Naive thymus-derived CD4-positive, alpha-beta T cell (primary cell): ENCODE measurements at regions not wholly inside any gene's neighbourhood (a gene's known extent, or its start where the extent isn't known, plus 50 kb on each side); places are given as distances from the start of the nearest gene placed in this dataset.
A peak's percentile ranks its signal among the peaks of the same experiment; 100 is the strongest.

Experiments
- ATAC-seq: fragments of 150-1000 bp; cut with Tn5 transposase; 2 replicates; pipeline ENCODE4 v1.10.0; 2021; ENCODE audit warnings: mild to moderate bottlenecking, moderate library complexity
- CTCF ChIA-PET: fragments of 350-600 bp; sonication (Branson Sonifier 250); formaldehyde crosslinking; loops from one replicate; lab custom pipeline; 2021; ENCODE audit warnings: antibody characterized with exemption; lab: Charles Lee
- POLR2A ChIA-PET: fragments of 350-600 bp; sonication (Branson Sonifier 250); formaldehyde crosslinking; loops from one replicate; lab custom pipeline; 2021; ENCODE audit warnings: antibody characterized with exemption, inconsistent platforms; lab: Charles Lee
- DNase-seq, 9 donors: peaks; one replicate each; pipeline versions ENCODE4 v3.0.0 to v3.0.0-alpha.2; 2020 to 2022; ENCODE audit warnings: mixed read lengths in 1 of 9
- H3K27ac ChIP-seq: one replicate; pipeline ENCODE4 v1.7.0; 2013; ENCODE audit warnings: mild to moderate bottlenecking, low read depth, low read length, moderate library complexity
- H3K27me3 ChIP-seq, 2 donors: one replicate each; pipeline ENCODE4 v1.7.0; 2013; ENCODE audit warnings: low read length in 2 of 2, mild to moderate bottlenecking in 2 of 2, moderate library complexity in 2 of 2; ENCODE audit not compliant: control insufficient read depth in 2 of 2, insufficient read depth in 2 of 2
- H3K36me3 ChIP-seq, 3 experiments: 1 replicate in 2 of 3; 2 replicates in 1 of 3; pipeline ENCODE4 v1.7.0; 2013; ENCODE audit warnings: low read length in 3 of 3, mild to moderate bottlenecking in 3 of 3, moderate library complexity in 1 of 3; ENCODE audit not compliant: insufficient read depth in 3 of 3, control insufficient read depth in 2 of 3
- H3K4me1 ChIP-seq, 2 donors: one replicate each; pipeline ENCODE4 v1.7.0; 2013; ENCODE audit warnings: low read length in 2 of 2, mild to moderate bottlenecking in 2 of 2, moderate library complexity in 1 of 2; ENCODE audit not compliant: control insufficient read depth in 2 of 2, insufficient read depth in 2 of 2
- H3K4me3 ChIP-seq: 2 replicates; pipeline ENCODE4 v1.7.0; 2013; ENCODE audit warnings: mild to moderate bottlenecking, low read length
- H3K9me3 ChIP-seq, 3 experiments: 1 replicate in 2 of 3; 2 replicates in 1 of 3; pipeline ENCODE4 v1.7.0; 2013; ENCODE audit warnings: low read length in 3 of 3; ENCODE audit not compliant: control insufficient read depth in 2 of 3
- H3K27ac Mint-ChIP-seq, 9 donors: one replicate each; pipeline ENCODE4 v1.8.0; 2020 to 2022; ENCODE audit warnings: mixed read lengths in 9 of 9, mild to moderate bottlenecking in 8 of 9, moderate library complexity in 5 of 9, inconsistent platforms in 2 of 9
- H3K27me3 Mint-ChIP-seq, 5 donors: one replicate each; pipeline ENCODE4 v1.8.0; 2021 to 2022; ENCODE audit warnings: mixed read lengths in 5 of 5, mild to moderate bottlenecking in 1 of 5
- H3K36me3 Mint-ChIP-seq, 5 donors: one replicate each; pipeline ENCODE4 v1.8.0; 2020 to 2022; ENCODE audit warnings: mixed read lengths in 5 of 5, mild to moderate bottlenecking in 3 of 5, inconsistent platforms in 1 of 5
- H3K4me1 Mint-ChIP-seq, 7 donors: one replicate each; pipeline ENCODE4 v1.8.0; 2020 to 2022; ENCODE audit warnings: mixed read lengths in 7 of 7, mild to moderate bottlenecking in 3 of 7, inconsistent platforms in 1 of 7
- H3K4me3 Mint-ChIP-seq, 10 donors: one replicate each; pipeline ENCODE4 v1.8.0; 2020 to 2022; ENCODE audit warnings: mild to moderate bottlenecking in 10 of 10, mixed read lengths in 10 of 10, moderate library complexity in 6 of 10, inconsistent platforms in 2 of 10
- H3K9me3 Mint-ChIP-seq, 11 donors: one replicate each; pipeline ENCODE4 v1.8.0; 2020 to 2022; ENCODE audit warnings: mixed read lengths in 11 of 11, mild to moderate bottlenecking in 4 of 11, inconsistent platforms in 1 of 11, moderate library complexity in 1 of 11
- intact Hi-C, 2 donors: fragments of 100-400 bp; cut with micrococcal nuclease; formaldehyde crosslinking; loops; one replicate each; pipeline ENCODE4 v1.15.1; 2023

DNA sequence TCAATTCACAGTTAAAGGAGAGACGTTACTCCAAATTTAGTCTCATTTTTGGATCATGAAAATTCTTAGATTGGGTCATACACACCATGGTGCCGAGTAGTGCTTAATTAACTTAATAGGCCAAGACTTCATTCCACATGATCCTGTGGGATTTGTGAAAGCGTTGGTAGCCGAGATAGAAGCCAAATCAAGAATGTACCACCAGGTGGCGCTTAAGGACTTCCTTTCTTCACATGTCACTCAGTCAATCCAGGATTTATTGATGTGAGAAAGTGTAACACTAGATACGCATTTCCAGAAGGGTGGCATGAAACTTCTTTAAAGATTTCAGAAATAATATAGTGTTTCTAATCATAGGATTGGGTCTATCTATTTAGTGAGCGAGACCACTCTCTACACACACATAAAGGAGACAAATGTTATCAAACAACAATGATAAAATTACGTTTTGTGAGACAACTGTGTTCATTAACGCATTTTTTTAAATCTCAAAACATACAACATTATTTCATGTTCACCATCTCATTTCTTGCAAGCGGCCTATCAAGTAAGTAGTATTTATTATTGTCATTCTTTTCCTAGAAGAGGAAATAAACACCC lies 436.1 kb downstream of the CHL1 start:
- H3K27ac Mint-ChIP-seq: no peak overlapping the region
- H3K4me1 Mint-ChIP-seq: peaks cover 0 to 2% (median 0%) of the 10 kb centered on the region in 7 donors
- ATAC-seq (no peak), DNase-seq (peak in 4 of 9 donors; percentile 2 to 11 (median 7))
- H3K9me3 Mint-ChIP-seq: no peaks in the 10 kb centered on the region
- no peaks in the 10 kb centered on the region for H3K9me3 ChIP-seq
- no peak overlapping the region for H3K27ac ChIP-seq
- H3K36me3 ChIP-seq: no peaks in the 10 kb centered on the region
- H3K4me1 ChIP-seq: no peaks in the 10 kb centered on the region
- no peak overlapping the region for H3K4me3 Mint-ChIP-seq
- H3K27me3 ChIP-seq: no peaks in the 10 kb centered on the region
- H3K36me3 Mint-ChIP-seq: no peaks in the 10 kb centered on the region
- intact Hi-C loops: no loop called here
- no peak overlapping the region for H3K4me3 ChIP-seq
- ChIA-PET POLR2A (no interaction called here), CTCF (no interaction called here)
- H3K27me3 Mint-ChIP-seq: no peaks in the 10 kb centered on the region

DNA sequence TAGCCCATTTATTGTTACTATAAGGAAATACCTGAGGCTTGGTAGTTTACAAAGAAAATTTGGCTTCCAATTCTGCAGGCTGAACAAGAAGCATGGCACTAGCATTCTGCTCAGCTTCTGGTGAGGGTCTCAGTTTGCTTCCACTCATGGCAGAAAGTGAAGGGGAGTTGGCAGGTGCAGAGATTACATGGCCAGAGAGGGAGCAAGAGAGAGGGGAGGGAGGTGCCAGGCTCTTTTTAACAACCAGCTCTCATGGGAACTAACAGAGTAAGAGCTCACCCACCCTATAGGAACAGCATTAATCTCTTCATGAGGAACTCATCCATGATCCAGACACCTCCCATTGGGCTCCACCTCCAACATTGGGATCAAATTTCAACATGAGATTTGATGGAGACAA lies 437.9 kb downstream of the CHL1 start:
- Mint-ChIP-seq H3K4me3 (no peak overlapping the region), H3K27me3 (no peaks in the 10 kb centered on the region), H3K27ac (no peak overlapping the region), H3K4me1 (no peaks in the 10 kb centered on the region), H3K9me3 (no peaks in the 10 kb centered on the region), H3K36me3 (no peaks in the 10 kb centered on the region)
- intact Hi-C loops: no loop called here
- Histone ChIP-seq H3K9me3 (no peaks in the 10 kb centered on the region), H3K4me3 (no peak overlapping the region), H3K36me3 (no peaks in the 10 kb centered on the region), H3K27ac (no peak overlapping the region), H3K27me3 (no peaks in the 10 kb centered on the region), H3K4me1 (no peaks in the 10 kb centered on the region)
- DNase-seq (no peak), ATAC-seq (no peak)
- POLR2A ChIA-PET: no interaction called here
- CTCF ChIA-PET: no interaction called here

DNA sequence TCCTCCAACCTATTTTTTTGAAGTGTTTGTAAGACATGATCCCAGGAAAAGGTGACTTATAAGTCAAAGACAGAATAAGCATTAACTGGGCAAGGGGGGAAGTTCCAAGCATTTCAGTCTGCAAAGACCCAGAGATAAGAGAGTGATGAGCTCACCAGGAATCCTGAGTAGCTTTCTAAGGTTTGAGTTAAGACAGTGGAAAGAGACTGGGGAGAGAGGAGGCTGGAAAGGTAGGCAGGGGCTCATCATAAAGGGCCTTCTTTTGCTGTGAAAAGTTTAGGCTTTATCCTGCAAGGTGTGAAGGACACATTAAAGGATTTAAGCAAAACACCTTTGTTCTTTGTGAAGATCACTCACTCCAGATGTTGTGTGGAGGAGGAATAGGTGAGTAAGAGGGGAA lies 438.8 kb downstream of the CHL1 start:
- Histone ChIP-seq H3K27ac (no peak overlapping the region), H3K36me3 (no peaks in the 10 kb centered on the region), H3K9me3 (no peaks in the 10 kb centered on the region), H3K4me3 (no peak overlapping the region), H3K27me3 (no peaks in the 10 kb centered on the region), H3K4me1 (no peaks in the 10 kb centered on the region)
- DNase-seq (no peak), ATAC-seq (no peak)
- Mint-ChIP-seq H3K9me3 (no peaks in the 10 kb centered on the region), H3K4me1 (no peaks in the 10 kb centered on the region), H3K27me3 (no peaks in the 10 kb centered on the region), H3K36me3 (no peaks in the 10 kb centered on the region), H3K4me3 (no peak overlapping the region), H3K27ac (no peak overlapping the region)
- intact Hi-C loops: no loop called here
- CTCF ChIA-PET: no interaction called here
- POLR2A ChIA-PET: no interaction called here

DNA sequence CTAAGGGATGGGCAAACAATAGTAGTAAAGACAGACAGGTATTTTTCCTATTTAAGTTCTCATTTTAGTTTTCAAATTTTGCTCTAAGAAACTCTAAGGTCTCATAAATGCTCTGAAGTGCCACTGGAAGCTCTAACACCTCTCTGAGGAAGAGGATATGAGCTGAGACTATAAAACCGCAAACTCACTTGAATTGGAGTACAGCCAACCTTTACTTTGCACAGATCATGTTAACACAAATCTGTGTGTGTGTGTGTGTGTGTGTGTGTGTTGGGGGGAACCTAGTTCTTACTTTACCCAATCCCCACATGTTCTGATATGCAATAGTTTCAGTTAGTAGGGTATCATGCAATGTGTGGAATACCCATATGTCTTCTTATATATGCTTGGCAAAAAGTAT lies 446.8 kb downstream of the CHL1 start:
- H3K27me3 Mint-ChIP-seq: no peaks in the 10 kb centered on the region
- ChIA-PET CTCF (no interaction called here), POLR2A (no interaction called here)
- DNase-seq (no peak), ATAC-seq (no peak)
- no peaks in the 10 kb centered on the region for H3K4me1 ChIP-seq
- no peak overlapping the region for H3K27ac ChIP-seq
- no peaks in the 10 kb centered on the region for H3K9me3 ChIP-seq
- no peaks in the 10 kb centered on the region for H3K27me3 ChIP-seq
- no peaks in the 10 kb centered on the region for H3K4me1 Mint-ChIP-seq
- no peaks in the 10 kb centered on the region for H3K36me3 Mint-ChIP-seq
- no peak overlapping the region for H3K27ac Mint-ChIP-seq
- intact Hi-C loops: no loop called here
- H3K4me3 ChIP-seq: no peak overlapping the region
- H3K4me3 Mint-ChIP-seq: no peak overlapping the region
- no peaks in the 10 kb centered on the region for H3K36me3 ChIP-seq
- peaks cover 0 to 5% (median 0%) of the 10 kb centered on the region in 11 donors for H3K9me3 Mint-ChIP-seq

DNA sequence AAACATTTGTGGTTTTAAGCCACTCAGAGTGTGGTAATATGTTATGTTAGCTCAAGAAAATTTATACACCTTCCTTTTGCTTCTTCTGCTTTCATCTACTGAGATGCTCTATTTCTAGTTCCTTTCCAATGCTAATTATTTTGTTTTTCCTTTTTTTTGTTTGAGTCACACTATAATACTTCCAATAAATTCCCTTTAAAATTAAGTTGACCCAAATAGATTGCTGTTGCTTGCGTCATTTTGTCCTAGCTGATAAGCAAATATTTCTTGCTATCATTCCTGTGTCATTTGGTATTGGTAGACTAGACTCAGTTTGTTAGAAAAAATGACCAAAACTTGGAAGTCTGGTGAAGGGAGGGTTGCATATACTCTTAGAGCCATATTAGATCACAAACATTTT lies 437.0 kb upstream of the CNTN6 start:
- ChIA-PET CTCF (no interaction called here), POLR2A (no interaction called here)
- no peaks in the 10 kb centered on the region for H3K9me3 ChIP-seq
- DNase-seq (no peak), ATAC-seq (no peak)
- H3K4me1 ChIP-seq: no peaks in the 10 kb centered on the region
- H3K9me3 Mint-ChIP-seq: peaks cover 0 to 7% (median 0%) of the 10 kb centered on the region in 11 donors
- no peaks in the 10 kb centered on the region for H3K27me3 ChIP-seq
- no peak overlapping the region for H3K27ac Mint-ChIP-seq
- no peak overlapping the region for H3K4me3 ChIP-seq
- no peak overlapping the region for H3K27ac ChIP-seq
- H3K4me3 Mint-ChIP-seq: no peak overlapping the region
- no peaks in the 10 kb centered on the region for H3K27me3 Mint-ChIP-seq
- H3K36me3 ChIP-seq: no peaks in the 10 kb centered on the region
- H3K4me1 Mint-ChIP-seq: no peaks in the 10 kb centered on the region
- intact Hi-C loops: no loop called here
- no peaks in the 10 kb centered on the region for H3K36me3 Mint-ChIP-seq

DNA sequence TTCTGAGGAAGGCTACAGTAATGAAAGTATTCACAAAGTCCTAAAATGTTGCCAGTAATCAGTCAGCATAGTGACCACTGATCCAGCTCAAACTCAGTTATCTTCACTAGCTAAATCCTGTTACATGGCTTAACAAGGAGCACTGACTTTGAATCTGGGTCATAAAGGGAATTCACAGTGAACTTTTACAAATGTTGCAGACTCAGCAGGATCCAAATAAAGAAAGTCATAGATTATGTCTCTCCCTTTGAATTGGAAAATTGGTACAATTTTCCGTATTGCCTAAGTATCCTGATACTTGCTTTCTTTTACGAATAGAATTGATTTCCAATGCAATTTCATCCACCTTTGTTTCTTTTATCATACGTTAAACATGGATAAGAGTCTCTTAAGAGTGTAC lies 431.5 kb upstream of the CNTN6 start:
- no peaks in the 10 kb centered on the region for H3K27me3 Mint-ChIP-seq
- DNase-seq: no peak
- no peaks in the 10 kb centered on the region for H3K4me1 ChIP-seq
- no peaks in the 10 kb centered on the region for H3K9me3 ChIP-seq
- no peaks in the 10 kb centered on the region for H3K4me1 Mint-ChIP-seq
- peaks cover 0 to 4% (median 0%) of the 10 kb centered on the region in 11 donors for H3K9me3 Mint-ChIP-seq
- ChIA-PET CTCF (no interaction called here), POLR2A (no interaction called here)
- no peaks in the 10 kb centered on the region for H3K36me3 ChIP-seq
- H3K4me3 ChIP-seq: no peak overlapping the region
- H3K36me3 Mint-ChIP-seq: no peaks in the 10 kb centered on the region
- no peak overlapping the region for H3K27ac ChIP-seq
- no peak overlapping the region for H3K4me3 Mint-ChIP-seq
- no peaks in the 10 kb centered on the region for H3K27me3 ChIP-seq
- no peak overlapping the region for H3K27ac Mint-ChIP-seq
- intact Hi-C loops: no loop called here
- no peak for ATAC-seq

DNA sequence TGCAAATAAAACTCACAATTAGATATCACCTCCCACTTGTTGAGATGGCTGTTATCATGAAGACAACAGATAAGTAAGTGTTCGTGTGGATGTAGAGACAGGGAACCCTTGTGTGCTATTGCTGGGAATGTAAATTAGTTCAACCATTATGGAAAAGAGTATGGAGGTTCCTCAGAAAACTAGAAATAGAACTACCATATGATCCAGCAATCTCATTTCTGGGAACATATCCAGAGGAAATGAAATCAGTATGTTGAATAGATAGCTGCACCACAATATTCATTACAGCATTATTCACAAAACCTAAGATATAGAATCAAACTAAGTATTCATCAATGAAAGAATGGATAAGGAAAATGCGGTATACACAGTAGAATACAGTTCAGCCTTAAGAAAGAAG lies 418.7 kb upstream of the CNTN6 start:
- CTCF ChIA-PET: no interaction called here
- Mint-ChIP-seq H3K4me3 (no peak overlapping the region), H3K4me1 (no peaks in the 10 kb centered on the region), H3K36me3 (no peaks in the 10 kb centered on the region), H3K9me3 (peaks cover 0 to 12% (median 4%) of the 10 kb centered on the region in 11 donors), H3K27me3 (no peaks in the 10 kb centered on the region), H3K27ac (no peak overlapping the region)
- no peak for DNase-seq
- H3K4me1 ChIP-seq: no peaks in the 10 kb centered on the region
- H3K9me3 ChIP-seq: no peaks in the 10 kb centered on the region
- no peaks in the 10 kb centered on the region for H3K36me3 ChIP-seq
- H3K27me3 ChIP-seq: no peaks in the 10 kb centered on the region
- no peak overlapping the region for H3K27ac ChIP-seq
- intact Hi-C loops: no loop called here
- POLR2A ChIA-PET: no interaction called here
- H3K4me3 ChIP-seq: no peak overlapping the region
- no peak for ATAC-seq
